Fibroblast of skin of scalp (primary cell): ENCODE measurements at regions not wholly inside any gene's neighbourhood (a gene's known extent, or its start where the extent isn't known, plus 50 kb on each side); places are given as distances from the start of the nearest gene placed in this dataset.

ENCODE experiments used
- DNase-seq: peaks from one replicate; pipeline ENCODE4 v3.0.0-alpha.2; 2013

DNA sequence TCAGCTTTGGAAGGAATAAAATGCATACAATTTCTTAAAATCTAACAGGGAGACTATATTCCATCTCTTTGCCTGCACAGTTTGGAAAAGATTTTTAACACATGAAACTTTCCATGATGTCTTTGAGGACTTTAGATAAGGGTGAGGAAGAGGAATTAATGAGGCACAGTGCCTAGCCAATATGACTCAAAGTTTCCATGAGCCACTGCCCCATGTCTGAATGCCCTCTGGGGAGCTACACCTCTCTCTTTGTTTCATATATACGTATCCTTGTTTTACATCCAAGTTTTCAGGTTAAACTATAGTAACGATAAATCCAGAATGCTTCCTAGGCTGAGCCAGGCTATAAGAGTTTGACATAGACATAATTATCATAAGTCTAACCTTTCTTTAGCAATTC, 349.3 kb upstream of the TLE4 start:
- DNase-seq: no peak

DNA sequence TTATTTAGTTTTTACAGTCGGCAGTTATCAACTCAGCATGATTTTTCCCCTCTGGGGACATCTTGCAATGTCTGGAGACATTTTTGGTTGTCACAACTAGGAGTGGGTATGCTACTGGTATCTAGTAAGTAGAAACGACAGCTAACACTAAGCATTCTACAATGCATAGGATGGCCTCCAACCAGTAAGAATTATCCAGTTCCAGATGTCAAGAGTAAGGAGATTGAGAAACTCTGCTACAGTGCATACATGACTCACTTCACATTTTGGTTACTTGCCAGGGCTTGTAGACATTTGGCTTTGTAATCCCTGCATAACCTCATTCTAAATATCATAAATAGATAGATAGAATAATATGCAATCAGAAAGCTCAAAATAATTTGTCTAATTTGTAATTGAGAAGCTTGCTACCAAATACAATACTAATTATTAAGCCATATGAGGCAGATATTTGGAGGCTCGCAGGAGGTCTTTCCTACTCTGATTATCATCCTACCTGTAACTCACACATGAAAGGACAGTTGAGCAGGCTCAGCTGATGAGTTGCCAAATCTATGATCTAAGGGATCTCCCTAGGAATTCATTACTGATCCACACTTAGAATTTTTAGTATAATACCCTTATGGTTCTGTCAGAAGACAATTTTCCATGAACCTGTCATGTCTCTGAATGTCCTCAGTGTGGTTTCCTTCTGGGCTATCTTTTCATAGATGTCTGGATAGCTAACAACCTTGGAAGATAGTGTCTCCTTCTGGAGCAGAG, 346.9 kb upstream of the TLE4 start:
- peak; percentile 94 for DNase-seq

DNA sequence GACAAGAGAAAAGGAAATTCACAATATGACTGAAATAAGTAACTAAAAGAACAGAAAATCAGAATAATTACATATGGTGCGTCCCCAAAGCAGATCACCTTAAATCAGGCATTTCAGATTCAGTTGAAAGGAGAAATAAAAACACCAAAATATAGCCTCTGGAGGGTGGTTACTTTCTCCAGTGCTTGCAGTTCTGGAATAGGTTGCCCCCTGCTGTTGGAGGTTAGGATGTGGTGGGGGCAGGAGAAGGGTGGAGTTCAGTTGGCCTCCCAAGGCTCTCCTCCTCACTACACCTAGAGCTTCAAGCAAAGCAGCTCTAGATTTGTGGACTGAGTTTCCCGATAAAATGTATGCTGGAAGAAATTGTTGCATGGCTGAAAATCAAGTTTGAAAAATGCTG, 338.2 kb upstream of the TLE4 start:
- DNase-seq: peak; percentile 41

DNA sequence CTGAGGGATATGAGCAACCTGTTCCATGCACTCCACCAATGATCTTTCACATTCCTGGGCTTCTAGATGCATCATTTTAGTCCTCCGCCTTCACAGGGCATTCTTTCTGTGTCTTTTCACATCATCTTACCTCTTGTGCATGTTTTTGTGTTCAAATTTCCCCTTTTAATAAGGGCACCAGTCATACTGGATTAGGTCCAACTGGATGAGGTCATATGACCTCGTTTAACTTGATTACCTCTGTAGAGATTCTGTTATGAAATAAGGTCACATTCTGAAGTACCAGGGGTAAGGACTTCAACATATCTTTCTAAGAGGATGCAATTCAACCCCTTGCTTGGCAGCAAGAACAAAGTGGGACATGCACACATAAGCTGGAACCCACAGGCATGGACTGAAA, 335.3 kb upstream of the TLE4 start:
- DNase-seq: no peak

DNA sequence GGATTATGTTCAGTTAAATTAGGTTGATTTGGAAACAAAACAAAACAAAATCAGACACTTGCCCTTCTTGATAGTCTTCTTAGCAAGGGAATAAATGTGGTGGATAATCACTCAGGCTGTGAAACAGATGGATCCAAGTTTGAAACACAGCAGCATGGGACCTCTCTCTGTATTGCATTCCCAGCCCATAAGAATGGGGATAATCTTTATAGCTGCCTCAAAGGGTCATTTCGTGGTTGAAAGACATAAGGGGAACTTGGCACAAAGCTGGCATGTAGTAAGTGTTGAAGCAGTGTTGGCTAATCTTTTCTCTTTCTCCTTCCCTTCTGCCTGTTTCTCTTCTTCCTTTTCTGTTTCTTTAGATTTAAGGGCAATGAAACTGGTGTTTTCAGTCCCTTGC, 333.9 kb upstream of the TLE4 start:
- no peak for DNase-seq

DNA sequence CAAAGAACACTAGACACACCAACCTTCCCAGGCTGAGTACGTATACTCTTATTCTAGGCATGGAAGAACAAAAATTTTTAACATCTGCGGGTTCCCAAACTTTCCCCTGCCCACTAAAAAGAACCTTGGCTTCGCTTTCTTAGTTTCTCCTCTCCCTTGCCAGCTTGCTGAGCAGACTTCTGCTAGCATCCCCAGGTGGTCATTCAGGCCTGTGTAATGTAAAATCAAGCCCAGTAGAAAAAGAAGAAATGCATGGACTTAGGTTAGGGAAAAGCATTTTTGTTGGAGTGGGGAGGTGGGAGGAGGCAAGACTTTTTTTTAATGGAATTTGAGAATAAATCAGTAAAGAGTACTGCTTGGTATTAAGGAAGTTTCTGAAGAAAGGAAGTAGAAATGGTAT, 331.0 kb upstream of the TLE4 start:
- DNase-seq: no peak

- DNase-seq: peak; percentile 21
These were observed 329.3 kb upstream of the TLE4 start for GRCh38 chr9:79242489-79242888.

GRCh38 chr9:79246170-79246569, 325.6 kb upstream of the TLE4 start:
- DNase-seq: no peak

- no peak for DNase-seq
These were observed 324.7 kb upstream of the TLE4 start for GRCh38 chr9:79247021-79247420.

DNA sequence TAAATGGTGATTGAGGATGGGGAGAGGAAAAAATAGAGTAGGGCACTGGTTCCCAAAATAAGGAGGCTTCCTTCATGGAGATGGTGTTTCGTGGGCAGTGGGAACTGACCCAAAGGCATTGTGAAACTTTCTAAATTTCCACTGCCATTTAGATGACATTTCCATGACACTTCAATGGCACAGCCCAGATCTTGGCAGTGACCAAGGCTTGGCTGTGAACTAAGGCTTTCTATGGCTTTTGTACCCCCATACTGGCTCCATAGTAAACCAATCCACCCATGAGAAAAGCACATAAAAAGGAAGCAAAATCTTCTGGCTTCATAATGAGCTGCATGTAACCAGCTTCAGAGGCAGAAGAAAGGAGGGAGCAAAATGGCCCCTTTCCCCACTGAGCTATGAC, 321.0 kb upstream of the TLE4 start:
- no peak for DNase-seq

GRCh38 chr9:79254900-79255650, 316.7 kb upstream of the TLE4 start:
- no peak for DNase-seq

DNA sequence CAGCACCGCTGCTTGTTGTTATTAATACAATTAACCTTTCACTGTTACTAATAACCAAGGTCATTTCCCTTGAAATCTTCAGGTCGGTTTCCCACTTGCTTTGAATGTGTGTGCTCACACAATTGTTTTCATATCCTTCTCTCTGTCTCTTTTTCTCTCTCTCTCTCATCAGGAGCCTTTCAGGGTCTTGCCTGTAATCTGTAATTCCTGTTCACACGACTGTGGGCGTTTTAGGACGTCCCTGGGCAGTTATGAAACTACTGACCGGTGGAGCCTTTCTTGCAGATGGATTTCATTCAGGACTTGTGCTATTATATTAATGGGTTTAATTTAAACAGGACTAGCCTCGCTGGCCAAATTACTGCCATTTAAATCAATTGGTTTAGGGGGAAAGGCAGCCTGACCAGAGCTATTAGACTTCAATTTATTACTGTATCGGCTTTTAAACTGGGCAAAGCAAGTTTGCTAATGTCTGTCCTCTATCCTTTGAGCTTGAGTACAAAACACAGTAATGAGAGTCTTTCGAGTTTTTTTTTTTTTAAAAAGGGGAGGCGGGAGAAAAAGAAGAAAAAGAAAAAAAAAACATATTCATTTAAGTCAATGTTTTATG, 316.0 kb upstream of the TLE4 start:
- DNase-seq: no peak

GRCh38 chr9:79256691-79257213, 315.0 kb upstream of the TLE4 start:
- DNase-seq: peak; percentile 90

DNA sequence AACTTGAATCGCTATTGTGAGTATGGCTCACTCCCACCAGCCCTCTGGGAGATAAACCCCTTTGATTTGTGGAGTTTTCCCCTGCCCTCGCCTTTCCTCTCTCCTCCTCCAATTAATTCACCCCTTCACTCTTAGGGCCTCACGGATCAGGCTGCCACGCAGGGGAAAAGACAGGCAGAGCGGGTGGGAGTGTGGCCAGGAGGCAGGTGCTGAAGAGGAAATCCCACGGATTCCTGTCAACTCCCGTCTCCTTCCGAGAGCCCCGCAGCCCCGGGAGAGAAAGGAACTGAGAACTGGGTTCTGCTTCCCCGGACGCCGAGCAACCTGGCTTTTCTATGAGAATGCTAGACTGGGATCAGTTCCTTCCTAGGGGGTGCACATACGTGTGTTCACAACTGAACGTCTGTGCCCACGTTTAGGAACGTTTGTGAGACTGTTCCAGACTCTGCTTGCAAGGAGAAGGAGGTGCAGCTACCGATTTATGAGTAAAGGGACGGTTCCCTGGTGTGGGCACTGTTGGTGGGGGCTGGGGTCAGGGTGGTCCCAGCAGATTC, 314.5 kb upstream of the TLE4 start:
- peak; percentile 7 for DNase-seq

GRCh38 chr9:79257790-79258351, 313.9 kb upstream of the TLE4 start:
- DNase-seq: no peak

DNA sequence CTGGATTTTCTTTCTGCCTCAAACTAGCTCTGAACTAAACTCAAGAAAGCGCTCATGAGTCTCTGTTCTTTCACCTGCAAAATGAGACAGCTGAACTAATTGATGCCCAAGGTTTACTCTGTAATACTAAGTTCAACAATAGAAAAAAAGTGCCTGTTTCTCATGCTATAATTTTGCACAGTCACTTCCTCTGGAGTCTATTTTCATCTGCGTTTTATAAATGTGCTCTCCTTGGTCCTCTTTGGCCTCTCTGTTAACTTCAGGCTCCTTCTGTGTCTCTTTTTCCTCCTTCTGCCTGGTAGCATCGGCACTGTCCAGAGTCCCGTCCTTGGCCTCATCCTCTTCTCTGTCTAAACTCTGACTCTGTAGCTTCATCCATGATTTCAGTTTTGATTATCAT, 311.9 kb upstream of the TLE4 start:
- DNase-seq: no peak

- peak; percentile 58 for DNase-seq
These were observed 308.1 kb upstream of the TLE4 start for GRCh38 chr9:79263628-79264027.

GRCh38 chr9:79264041-79264440, 307.7 kb upstream of the TLE4 start:
- no peak for DNase-seq

DNA sequence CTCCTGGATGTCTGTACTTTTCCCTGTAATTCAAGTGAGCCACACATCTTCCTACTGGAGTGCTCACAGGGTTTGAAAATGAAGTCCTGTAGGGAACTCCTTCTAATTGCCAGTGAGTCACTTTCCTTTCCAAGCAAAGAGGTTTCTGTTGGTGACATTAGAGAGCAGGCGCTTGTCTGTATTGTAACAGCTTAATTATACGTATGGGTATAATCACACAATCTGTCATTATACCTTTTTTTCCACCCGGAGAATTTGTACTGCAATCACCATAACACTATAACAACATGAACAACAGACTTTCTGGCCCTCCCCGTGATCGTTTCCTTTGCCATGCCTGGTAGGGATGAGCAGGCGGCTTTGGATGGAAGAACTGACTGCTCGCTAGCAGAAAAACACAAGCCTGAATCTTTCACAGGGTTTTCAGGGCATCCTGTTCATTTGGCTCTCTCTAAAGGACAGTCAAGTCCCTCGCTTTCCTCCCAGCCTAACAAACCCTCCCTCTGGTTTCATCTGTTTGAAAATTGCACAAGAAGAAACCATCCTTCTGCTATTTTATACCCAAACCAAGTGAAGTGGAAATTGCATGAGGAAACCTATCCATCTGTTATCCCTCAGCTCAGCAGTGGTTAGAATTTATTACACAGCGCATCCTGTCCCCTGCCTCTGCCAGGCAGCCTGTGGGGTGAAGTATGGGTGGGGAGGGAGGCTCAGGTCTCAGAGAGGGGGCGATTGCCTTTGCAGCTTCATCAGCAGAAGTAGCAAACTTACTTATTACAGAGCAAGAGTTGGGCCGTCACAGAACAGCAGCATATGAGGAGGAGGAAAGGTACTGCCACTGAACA, 307.0 kb upstream of the TLE4 start:
- peak; percentile 20 for DNase-seq

- DNase-seq: peak; percentile 27
These were observed 304.8 kb upstream of the TLE4 start for GRCh38 chr9:79266986-79267385.

DNA sequence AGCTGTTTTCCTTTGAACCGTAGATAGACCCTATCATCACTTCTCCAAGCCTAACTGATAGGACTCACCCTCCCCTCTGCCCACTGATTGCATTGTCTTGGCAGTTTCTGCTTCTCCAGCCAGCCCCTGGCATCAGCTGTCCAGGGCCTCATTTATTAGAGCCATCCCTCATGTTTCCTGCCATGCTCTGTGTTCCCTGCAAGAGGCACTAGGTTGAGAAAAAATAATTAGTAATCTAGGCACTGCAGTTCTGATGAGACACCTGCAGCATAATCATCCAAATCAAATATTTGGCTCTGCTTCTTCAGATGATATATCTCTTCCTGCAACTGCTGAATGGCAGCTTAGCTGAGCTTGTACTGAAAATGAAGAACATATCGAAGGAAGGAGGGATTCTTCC, 303.0 kb upstream of the TLE4 start:
- no peak for DNase-seq

DNA sequence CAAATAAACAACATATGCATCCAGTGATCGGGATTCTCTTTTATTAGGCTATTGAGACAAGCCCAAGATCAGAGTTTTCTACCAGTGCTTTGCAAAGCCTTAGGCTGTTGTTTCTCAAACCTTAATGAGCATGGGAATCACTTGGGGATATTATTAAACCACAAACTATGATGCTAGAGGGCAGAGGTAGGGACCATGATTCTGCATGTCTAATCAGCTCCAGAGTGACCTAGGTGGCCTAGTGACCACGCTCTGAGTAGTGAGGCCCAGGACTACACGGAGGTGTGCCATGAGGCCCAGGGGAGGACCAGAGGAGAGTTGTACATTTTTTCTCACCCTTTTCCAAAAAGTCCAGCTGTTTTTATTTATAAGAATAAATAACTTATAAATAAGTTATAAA, 298.5 kb upstream of the TLE4 start:
- no peak for DNase-seq
